BLaER1 treated with 17β-estradiol and CSF1 and Interleukin-3, amounts not matched to agents 10 nM and 100 nM (cell line): ENCODE measurements at regions not wholly inside any gene's neighbourhood (a gene's known extent, or its start where the extent isn't known, plus 50 kb on each side); places are given as distances from the start of the nearest gene placed in this dataset.

Experiments used
- H3K27ac ChIP-seq, 11 experiments: shearing (Covaris generic); formaldehyde crosslinking; 2 replicates each; pipeline ENCODE4 v1.8.1; 2022
- H3K27me3 ChIP-seq, 11 experiments: shearing (Covaris generic); formaldehyde crosslinking; 2 replicates each; pipeline ENCODE4 v1.8.1; 2022
- H3K36me3 ChIP-seq, 11 experiments: shearing (Covaris generic); formaldehyde crosslinking; 2 replicates each; pipeline ENCODE4 v1.8.1; 2022
- H3K4me1 ChIP-seq, 10 experiments: shearing (Covaris generic); formaldehyde crosslinking; 2 replicates each; pipeline ENCODE4 v1.8.1; 2022
- H3K4me2 ChIP-seq, 11 experiments: shearing (Covaris generic); formaldehyde crosslinking; 2 replicates each; pipeline ENCODE4 v1.8.1; 2022
- H3K4me3 ChIP-seq, 10 experiments: shearing (Covaris generic); formaldehyde crosslinking; 2 replicates each; pipeline ENCODE4 v1.8.1; 2022
- H3K9ac ChIP-seq, 11 experiments: shearing (Covaris generic); formaldehyde crosslinking; 2 replicates each; pipeline ENCODE4 v1.8.1; 2022
- H3K9me3 ChIP-seq, 11 experiments: shearing (Covaris generic); formaldehyde crosslinking; replicated peaks in 1 of 11; 2 replicates each; pipeline ENCODE4 v1.8.1; 2022
- H4K20me1 ChIP-seq, 11 experiments: shearing (Covaris generic); formaldehyde crosslinking; 2 replicates each; pipeline ENCODE4 v1.8.1; 2022
- Cebpa-rat ChIP-seq, 11 experiments: shearing (Covaris generic); IDR thresholded peaks; 2 replicates each; pipeline ENCODE4 v1.8.1; 2022

- TF ChIP-seq Cebpa-rat (IDR thresholded peaks at IDR 0.05), result no peak
- H4K20me1 ChIP-seq, result no peaks in the 10 kb centered on the region
- no peaks in the 10 kb centered on the region for H3K4me1 ChIP-seq
These were observed 185.0 kb downstream of the CENPW start for GRCh38 chr6:126524811-126525326.

GRCh38 chr6:126526547-126526946, 186.6 kb downstream of the CENPW start:
- H3K27me3 ChIP-seq, result no peaks in the 10 kb centered on the region
- no peaks in the 10 kb centered on the region for H4K20me1 ChIP-seq
- H3K9me3 ChIP-seq, result no peaks in the 10 kb centered on the region
- TF ChIP-seq Cebpa-rat (IDR thresholded peaks at IDR 0.05), result no peak
- H3K4me1 ChIP-seq, result no peaks in the 10 kb centered on the region
- H3K4me2 ChIP-seq, result no peak overlapping the region
- H3K9ac ChIP-seq, result no peak overlapping the region
- H3K27ac ChIP-seq, result no peak overlapping the region
- no peak overlapping the region for H3K4me3 ChIP-seq
- no peaks in the 10 kb centered on the region for H3K36me3 ChIP-seq

More at GRCh38 chr6:126524811-126525326, 185.0 kb downstream of the CENPW start:
- Histone ChIP-seq H3K27me3 (no peaks in the 10 kb centered on the region), H3K27ac (no peak overlapping the region), H3K9ac (no peak overlapping the region), H3K9me3 (no peaks in the 10 kb centered on the region), H3K4me2 (no peak overlapping the region; a peak in 1 of 22 replicates), H3K4me3 (no peak overlapping the region), H3K36me3 (no peaks in the 10 kb centered on the region)

GRCh38 chr6:126526996-126527606, 187.2 kb downstream of the CENPW start:
- H3K36me3 ChIP-seq, result no peaks in the 10 kb centered on the region
- H3K27ac ChIP-seq, result no peak overlapping the region
- no peak for TF ChIP-seq Cebpa-rat (IDR thresholded peaks at IDR 0.05)
- H3K9me3 ChIP-seq, result no peaks in the 10 kb centered on the region
- no peaks in the 10 kb centered on the region for H3K4me1 ChIP-seq
- H4K20me1 ChIP-seq, result no peaks in the 10 kb centered on the region
- no peak overlapping the region for H3K4me3 ChIP-seq
- no peak overlapping the region for H3K9ac ChIP-seq
- H3K4me2 ChIP-seq, result no peak overlapping the region
- H3K27me3 ChIP-seq, result no peaks in the 10 kb centered on the region

- Histone ChIP-seq H3K27me3 (no peaks in the 10 kb centered on the region), H3K4me2 (no peak overlapping the region), H3K9ac (no peak overlapping the region), H3K36me3 (no peaks in the 10 kb centered on the region), H3K27ac (no peak overlapping the region), H3K4me3 (no peak overlapping the region), H3K4me1 (no peaks in the 10 kb centered on the region), H4K20me1 (no peaks in the 10 kb centered on the region), H3K9me3 (no peaks in the 10 kb centered on the region)
- TF ChIP-seq Cebpa-rat (IDR thresholded peaks at IDR 0.05), result no peak
These were observed 189.9 kb downstream of the CENPW start for GRCh38 chr6:126529637-126530362.

GRCh38 chr6:126530775-126531174, 190.9 kb downstream of the CENPW start:
- Histone ChIP-seq H3K27ac (no peak overlapping the region), H3K9me3 (no peaks in the 10 kb centered on the region), H3K27me3 (no peaks in the 10 kb centered on the region), H3K4me3 (no peak overlapping the region), H3K9ac (no peak overlapping the region), H3K4me1 (no peaks in the 10 kb centered on the region), H3K4me2 (no peak overlapping the region), H3K36me3 (no peaks in the 10 kb centered on the region), H4K20me1 (no peaks in the 10 kb centered on the region)
- no peak for TF ChIP-seq Cebpa-rat (IDR thresholded peaks at IDR 0.05)

- TF ChIP-seq Cebpa-rat (IDR thresholded peaks at IDR 0.05), result no peak
- H4K20me1 ChIP-seq, result no peaks in the 10 kb centered on the region
- H3K9ac ChIP-seq, result no peak overlapping the region
- H3K36me3 ChIP-seq, result no peaks in the 10 kb centered on the region
- H3K4me2 ChIP-seq, result no peak overlapping the region
- H3K4me1 ChIP-seq, result no peaks in the 10 kb centered on the region
- H3K4me3 ChIP-seq, result no peak overlapping the region
- no peaks in the 10 kb centered on the region for H3K9me3 ChIP-seq
- H3K27ac ChIP-seq, result no peak overlapping the region
- H3K27me3 ChIP-seq, result no peaks in the 10 kb centered on the region
These were observed 191.4 kb downstream of the CENPW start for GRCh38 chr6:126531286-126531685.

- H3K4me1 ChIP-seq, result no peaks in the 10 kb centered on the region
- TF ChIP-seq Cebpa-rat (IDR thresholded peaks at IDR 0.05), result no peak
These were observed 191.9 kb downstream of the CENPW start for GRCh38 chr6:126531840-126532239.

GRCh38 chr6:126534401-126534800, 194.5 kb downstream of the CENPW start:
- no peak overlapping the region for H3K4me2 ChIP-seq
- H3K27ac ChIP-seq, result no peak overlapping the region
- H3K27me3 ChIP-seq, result no peaks in the 10 kb centered on the region
- no peak overlapping the region for H3K4me3 ChIP-seq
- no peak overlapping the region for H3K9ac ChIP-seq
- H4K20me1 ChIP-seq, result no peaks in the 10 kb centered on the region
- TF ChIP-seq Cebpa-rat (IDR thresholded peaks at IDR 0.05), result no peak
- no peaks in the 10 kb centered on the region for H3K9me3 ChIP-seq
- H3K36me3 ChIP-seq, result no peaks in the 10 kb centered on the region
- no peaks in the 10 kb centered on the region for H3K4me1 ChIP-seq

More at GRCh38 chr6:126531840-126532239, 191.9 kb downstream of the CENPW start:
- Histone ChIP-seq H4K20me1 (no peaks in the 10 kb centered on the region), H3K4me2 (no peak overlapping the region), H3K9ac (no peak overlapping the region), H3K4me3 (no peak overlapping the region), H3K27ac (no peak overlapping the region), H3K36me3 (no peaks in the 10 kb centered on the region), H3K9me3 (no peaks in the 10 kb centered on the region), H3K27me3 (no peaks in the 10 kb centered on the region)

GRCh38 chr6:126535138-126535537, 195.2 kb downstream of the CENPW start:
- Histone ChIP-seq H3K4me3 (no peak overlapping the region), H3K4me1 (no peaks in the 10 kb centered on the region), H3K4me2 (no peak overlapping the region), H3K9me3 (no peaks in the 10 kb centered on the region), H3K9ac (no peak overlapping the region), H3K36me3 (no peaks in the 10 kb centered on the region), H3K27me3 (no peaks in the 10 kb centered on the region), H3K27ac (no peak overlapping the region), H4K20me1 (no peaks in the 10 kb centered on the region)
- TF ChIP-seq Cebpa-rat (IDR thresholded peaks at IDR 0.05), result no peak

GRCh38 chr6:126535595-126535994, 195.7 kb downstream of the CENPW start:
- TF ChIP-seq Cebpa-rat (IDR thresholded peaks at IDR 0.05), result no peak
- Histone ChIP-seq H3K9ac (no peak overlapping the region), H3K27me3 (no peaks in the 10 kb centered on the region), H3K4me1 (no peaks in the 10 kb centered on the region), H3K4me2 (no peak overlapping the region), H3K27ac (no peak overlapping the region), H4K20me1 (no peaks in the 10 kb centered on the region), H3K4me3 (no peak overlapping the region), H3K36me3 (no peaks in the 10 kb centered on the region), H3K9me3 (no peaks in the 10 kb centered on the region)
